Muscle layer of duodenum (tissue), 2 donors: ENCODE measurements at regions not wholly inside any gene's neighbourhood (a gene's known extent, or its start where the extent isn't known, plus 50 kb on each side); places are given as distances from the start of the nearest gene placed in this dataset.

Experiments
- H3K27ac ChIP-seq: one replicate; pipeline ENCODE4 v1.7.0; 2013; ENCODE audit warnings: mild to moderate bottlenecking, low read length
- H3K27me3 ChIP-seq: one replicate; pipeline ENCODE4 v1.7.0; 2013; ENCODE audit warnings: low read depth, mild to moderate bottlenecking, control low read depth, low read length
- H3K36me3 ChIP-seq, 2 donors: one replicate each; pipeline ENCODE4 v1.7.0; 2013; ENCODE audit warnings: low read length in 2 of 2, control low read depth in 1 of 2, mild to moderate bottlenecking in 1 of 2; ENCODE audit not compliant: insufficient read depth in 2 of 2, control insufficient read depth in 1 of 2
- H3K4me1 ChIP-seq, 2 donors: one replicate each; pipeline ENCODE4 v1.7.0; 2013; ENCODE audit warnings: low read length in 2 of 2, mild to moderate bottlenecking in 2 of 2, control low read depth in 1 of 2, moderate library complexity in 1 of 2; ENCODE audit not compliant: insufficient read depth in 2 of 2, control insufficient read depth in 1 of 2
- H3K4me3 ChIP-seq, 2 donors: one replicate each; pipeline ENCODE4 v1.7.0; 2013; ENCODE audit warnings: low read length in 2 of 2, low read depth in 1 of 2, mild to moderate bottlenecking in 1 of 2
- H3K9me3 ChIP-seq, 2 donors: one replicate each; pipeline ENCODE4 v1.7.0; 2013; ENCODE audit warnings: low read length in 2 of 2, control low read depth in 1 of 2, mild to moderate bottlenecking in 1 of 2; ENCODE audit not compliant: control insufficient read depth in 1 of 2
- donor health status: healthy.

DNA sequence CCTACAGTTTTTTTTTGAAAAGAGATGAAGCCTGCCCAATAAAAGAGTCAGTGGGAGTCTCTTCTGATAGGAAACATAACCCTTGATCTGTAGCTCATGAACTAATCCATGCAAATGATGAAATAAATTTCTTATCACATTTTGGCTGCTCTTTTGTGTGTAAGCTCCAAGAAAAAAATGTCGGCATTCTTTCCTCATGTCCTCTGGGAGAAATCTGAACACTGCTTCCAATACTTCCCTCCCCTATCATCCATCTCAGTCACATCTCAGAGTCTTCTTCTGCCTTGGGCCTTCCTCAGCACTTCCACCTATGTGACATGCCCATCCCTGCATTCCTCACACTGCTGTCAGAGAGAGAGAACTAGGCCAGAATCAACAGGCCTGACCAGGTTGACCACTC is 395.7 kb upstream of the ST6GAL2 start:
- H3K36me3 ChIP-seq: no peaks in the 10 kb centered on the region
- no peaks in the 10 kb centered on the region for H3K4me1 ChIP-seq
- no peak overlapping the region for H3K4me3 ChIP-seq
- no peak overlapping the region for H3K27ac ChIP-seq
- H3K27me3 ChIP-seq: no peaks in the 10 kb centered on the region
- H3K9me3 ChIP-seq: no peaks in the 10 kb centered on the region

DNA sequence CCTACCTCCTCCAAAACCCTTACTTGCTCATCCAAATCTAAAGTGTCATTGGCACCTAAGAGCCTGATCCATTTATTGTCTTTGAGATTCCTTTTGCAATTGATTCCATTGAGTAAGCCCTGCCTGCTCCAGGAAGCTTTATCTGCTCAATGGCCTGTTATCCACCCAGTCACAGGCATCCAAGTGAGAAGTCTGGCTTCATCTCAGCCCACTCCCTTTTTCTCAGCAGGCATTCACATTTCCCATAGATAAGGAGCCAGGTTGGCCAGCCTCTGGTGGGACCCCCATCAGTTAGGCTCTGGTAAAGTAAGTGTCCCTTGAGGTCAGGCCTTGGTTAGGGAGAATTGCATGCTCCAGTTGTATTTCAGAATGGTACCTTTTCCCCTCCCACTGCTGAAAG is 396.2 kb upstream of the ST6GAL2 start:
- no peaks in the 10 kb centered on the region for H3K4me1 ChIP-seq
- H3K4me3 ChIP-seq: no peak overlapping the region
- H3K9me3 ChIP-seq: no peaks in the 10 kb centered on the region
- no peak overlapping the region for H3K27ac ChIP-seq
- H3K36me3 ChIP-seq: no peaks in the 10 kb centered on the region
- H3K27me3 ChIP-seq: no peaks in the 10 kb centered on the region

DNA sequence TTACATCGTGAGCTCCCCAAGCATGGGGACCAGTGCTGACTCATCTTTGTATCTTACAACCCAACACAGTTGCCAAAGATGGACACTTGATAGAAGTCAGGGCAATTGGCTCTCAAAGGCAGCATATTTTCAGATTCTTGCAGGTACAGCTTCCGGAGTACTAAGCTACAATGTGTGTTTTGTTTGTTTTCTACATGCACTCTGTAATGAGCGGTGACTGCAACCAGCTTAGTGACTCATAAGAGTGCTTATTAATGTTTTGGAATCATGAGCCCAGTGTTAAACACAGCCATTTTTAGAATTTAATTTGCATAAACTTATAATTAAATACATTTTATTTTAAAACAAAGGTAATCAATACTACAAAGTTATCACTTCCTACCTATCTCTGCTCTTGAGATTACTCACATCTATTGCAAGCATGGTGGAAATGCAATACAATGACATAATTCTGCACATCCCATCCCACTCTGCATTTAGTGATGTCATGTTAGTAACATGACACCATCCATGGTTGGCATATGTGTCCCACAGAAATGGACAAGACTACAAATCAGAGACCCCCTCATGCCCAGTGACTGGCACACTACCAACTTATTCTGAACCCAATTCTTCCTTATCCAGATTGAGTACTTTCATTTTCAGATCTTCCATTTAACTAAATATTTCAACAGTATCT is 399.8 kb upstream of the ST6GAL2 start:
- Histone ChIP-seq H3K4me3 (no peak overlapping the region), H3K27ac (no peak overlapping the region), H3K27me3 (no peaks in the 10 kb centered on the region), H3K4me1 (no peaks in the 10 kb centered on the region), H3K36me3 (no peaks in the 10 kb centered on the region), H3K9me3 (no peaks in the 10 kb centered on the region)

DNA sequence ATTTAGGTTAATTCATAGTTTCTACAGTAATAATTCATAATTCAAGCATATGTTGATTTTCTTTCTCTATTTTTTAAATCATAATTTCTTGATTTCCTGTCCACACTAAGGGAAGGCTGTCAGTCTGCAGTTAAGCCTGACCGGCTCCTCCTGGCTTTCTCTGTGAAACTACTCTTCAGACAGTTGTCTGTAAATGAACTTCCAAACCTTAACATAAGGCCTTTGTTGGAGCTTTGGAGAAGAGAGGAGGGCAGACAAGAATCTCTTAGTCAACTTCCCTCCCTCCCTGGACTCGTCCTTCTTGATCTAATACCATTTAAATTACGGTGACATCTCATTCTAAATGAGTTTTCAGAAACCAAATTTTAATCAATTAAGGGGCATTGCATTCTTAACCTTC is 404.1 kb upstream of the ST6GAL2 start:
- no peaks in the 10 kb centered on the region for H3K27me3 ChIP-seq
- peaks cover 0 to 2% of the 10 kb centered on the region in 2 donors for H3K9me3 ChIP-seq
- no peaks in the 10 kb centered on the region for H3K36me3 ChIP-seq
- H3K27ac ChIP-seq: no peak overlapping the region
- H3K4me3 ChIP-seq: no peak overlapping the region
- H3K4me1 ChIP-seq: no peaks in the 10 kb centered on the region

DNA sequence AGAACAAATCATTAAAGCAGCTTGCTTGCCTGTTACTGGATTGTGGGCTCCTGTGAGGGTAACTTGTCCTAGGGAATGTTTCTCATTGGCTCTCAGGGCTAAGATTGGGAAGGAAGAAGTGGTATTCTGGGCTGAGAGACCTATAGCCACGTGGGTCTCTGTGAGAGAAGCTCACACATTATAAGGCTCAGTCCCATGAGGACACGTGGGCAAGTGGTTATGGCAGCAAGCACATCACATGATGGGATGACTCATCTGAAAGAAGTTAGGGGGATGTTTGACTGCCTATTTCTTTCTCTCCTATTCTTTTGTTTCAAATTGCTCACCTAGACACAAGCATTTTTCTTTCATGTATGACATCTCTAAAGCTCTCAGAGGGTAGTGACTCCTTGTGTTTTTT is 418.0 kb upstream of the ST6GAL2 start:
- no peaks in the 10 kb centered on the region for H3K27me3 ChIP-seq
- no peaks in the 10 kb centered on the region for H3K36me3 ChIP-seq
- H3K4me3 ChIP-seq: no peak overlapping the region
- H3K27ac ChIP-seq: no peak overlapping the region
- H3K9me3 ChIP-seq: peaks cover 0 to 3% of the 10 kb centered on the region in 2 donors
- no peaks in the 10 kb centered on the region for H3K4me1 ChIP-seq

DNA sequence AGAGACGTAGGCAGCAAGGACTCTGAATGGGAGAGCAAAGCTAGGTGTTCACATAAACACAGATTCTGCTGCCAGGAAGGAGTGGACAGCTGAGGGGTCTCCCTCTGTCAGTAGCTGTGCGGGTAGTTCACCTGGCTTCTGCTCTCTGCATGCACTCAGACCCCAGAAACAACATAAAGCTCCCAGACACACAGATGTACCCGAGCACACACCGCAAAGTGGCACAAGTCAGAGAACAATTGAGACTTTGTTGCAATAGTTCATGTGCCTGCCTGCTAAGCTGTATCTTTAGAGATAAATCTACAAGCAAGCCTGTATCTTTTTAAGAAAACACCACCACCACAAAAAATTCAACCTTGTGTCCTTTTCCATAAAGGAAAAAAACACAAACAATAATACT is 420.0 kb upstream of the ST6GAL2 start:
- no peaks in the 10 kb centered on the region for H3K36me3 ChIP-seq
- H3K27me3 ChIP-seq: no peaks in the 10 kb centered on the region
- H3K27ac ChIP-seq: no peak overlapping the region
- H3K9me3 ChIP-seq: no peaks in the 10 kb centered on the region
- H3K4me1 ChIP-seq: no peaks in the 10 kb centered on the region
- H3K4me3 ChIP-seq: no peak overlapping the region

DNA sequence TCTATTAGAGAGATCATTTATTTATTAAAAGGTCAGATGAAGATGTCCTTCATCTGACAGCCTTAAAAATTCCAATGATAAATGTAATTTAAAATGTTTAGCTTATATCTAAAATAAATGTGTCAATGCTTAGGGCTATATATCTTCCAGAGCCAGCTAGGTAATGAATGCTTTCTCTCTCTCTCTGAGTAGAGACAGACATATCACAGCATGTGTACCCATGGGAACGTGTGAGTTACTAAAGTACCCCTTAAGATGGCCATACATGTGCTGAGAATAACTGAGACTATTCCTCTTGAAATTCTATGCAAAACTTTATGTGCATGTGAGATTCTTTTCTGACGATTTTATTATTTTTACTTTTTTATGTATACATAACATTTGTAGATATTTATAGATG is 420.9 kb upstream of the ST6GAL2 start:
- Histone ChIP-seq H3K27me3 (no peaks in the 10 kb centered on the region), H3K4me1 (no peaks in the 10 kb centered on the region), H3K27ac (no peak overlapping the region), H3K36me3 (no peaks in the 10 kb centered on the region), H3K4me3 (no peak overlapping the region), H3K9me3 (no peaks in the 10 kb centered on the region)

DNA sequence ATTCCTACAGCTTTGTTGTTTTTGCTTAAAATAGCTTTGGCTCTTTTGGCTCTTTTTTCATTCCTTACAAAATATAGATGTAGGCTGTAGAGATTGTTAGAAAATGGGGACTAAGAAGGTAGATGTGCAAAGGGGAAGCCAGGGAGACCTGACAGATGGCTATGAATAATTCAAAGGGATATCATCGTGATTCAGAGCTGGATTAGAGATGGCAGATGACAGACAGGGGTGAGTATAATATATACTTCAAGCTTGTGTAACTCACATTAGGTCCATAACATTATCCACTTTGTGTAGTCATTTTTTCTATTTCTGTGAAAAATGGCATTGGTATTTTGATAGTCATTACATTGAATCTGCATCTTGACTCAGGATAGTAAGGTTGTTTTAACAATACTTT is 422.9 kb upstream of the ST6GAL2 start:
- Histone ChIP-seq H3K27me3 (no peaks in the 10 kb centered on the region), H3K27ac (no peak overlapping the region), H3K4me1 (no peaks in the 10 kb centered on the region), H3K36me3 (no peaks in the 10 kb centered on the region), H3K9me3 (no peaks in the 10 kb centered on the region), H3K4me3 (no peak overlapping the region)

DNA sequence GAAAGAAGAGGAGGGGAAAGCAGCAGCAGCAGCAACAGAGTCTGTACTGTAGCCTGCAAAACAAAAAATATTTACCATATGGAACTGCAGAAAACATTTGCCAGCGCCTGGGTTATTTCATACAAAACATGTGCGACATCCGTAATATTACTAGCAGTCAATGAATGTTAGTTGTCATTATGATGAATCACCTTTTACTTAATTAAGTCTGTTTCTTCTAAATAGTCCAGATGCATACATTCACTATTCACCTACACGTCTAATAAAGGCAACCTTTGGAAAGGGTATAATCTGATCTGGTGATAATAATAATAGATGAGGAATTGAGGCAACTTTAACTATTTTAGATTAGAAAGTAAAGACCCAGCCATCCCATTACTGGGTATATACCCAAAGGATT is 426.3 kb upstream of the ST6GAL2 start:
- H3K27ac ChIP-seq: no peak overlapping the region
- no peak overlapping the region for H3K4me3 ChIP-seq
- no peaks in the 10 kb centered on the region for H3K36me3 ChIP-seq
- no peaks in the 10 kb centered on the region for H3K9me3 ChIP-seq
- no peaks in the 10 kb centered on the region for H3K4me1 ChIP-seq
- H3K27me3 ChIP-seq: no peaks in the 10 kb centered on the region

DNA sequence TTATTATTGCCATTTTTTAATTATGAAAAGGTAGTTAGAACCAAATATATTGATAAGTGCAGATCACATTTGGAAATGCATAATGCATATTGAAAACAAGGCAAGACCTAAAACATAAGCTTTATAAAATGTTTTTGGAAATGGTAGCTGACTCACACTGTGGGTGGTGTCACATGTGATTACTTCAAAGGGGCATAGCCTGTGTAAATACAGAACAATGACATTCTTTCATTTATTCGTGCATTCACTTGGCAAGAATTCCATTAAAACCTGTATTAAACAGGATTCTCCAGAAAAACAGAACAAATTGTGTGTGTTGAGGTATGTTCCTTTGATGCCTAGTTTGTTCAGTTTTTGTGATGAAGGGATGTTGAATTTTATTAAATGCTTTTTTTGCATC is 427.3 kb upstream of the ST6GAL2 start:
- Histone ChIP-seq H3K9me3 (no peaks in the 10 kb centered on the region), H3K4me3 (no peak overlapping the region), H3K36me3 (no peaks in the 10 kb centered on the region), H3K27me3 (no peaks in the 10 kb centered on the region), H3K27ac (no peak overlapping the region), H3K4me1 (no peaks in the 10 kb centered on the region)

DNA sequence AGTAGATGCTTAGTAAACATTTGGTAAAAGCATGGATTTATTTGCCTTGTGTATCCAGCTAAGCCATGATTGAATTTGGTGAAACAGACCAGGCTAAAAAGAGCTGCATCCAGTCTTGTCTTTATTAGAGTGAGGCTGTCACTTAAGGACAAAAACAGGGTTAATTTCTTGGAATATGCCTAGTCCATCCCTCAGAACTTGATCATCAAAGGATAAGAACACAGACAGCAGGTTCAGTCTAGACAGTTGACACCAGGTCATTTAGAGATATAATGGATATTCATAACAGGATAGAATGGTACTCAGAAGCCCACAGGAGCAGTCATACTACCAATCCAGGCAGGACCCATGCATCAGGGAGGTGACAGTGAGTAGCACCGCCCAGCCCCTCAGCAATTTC is 434.9 kb upstream of the ST6GAL2 start:
- no peaks in the 10 kb centered on the region for H3K27me3 ChIP-seq
- H3K4me1 ChIP-seq: no peaks in the 10 kb centered on the region
- H3K9me3 ChIP-seq: no peaks in the 10 kb centered on the region
- no peak overlapping the region for H3K27ac ChIP-seq
- no peaks in the 10 kb centered on the region for H3K36me3 ChIP-seq
- H3K4me3 ChIP-seq: no peak overlapping the region

DNA sequence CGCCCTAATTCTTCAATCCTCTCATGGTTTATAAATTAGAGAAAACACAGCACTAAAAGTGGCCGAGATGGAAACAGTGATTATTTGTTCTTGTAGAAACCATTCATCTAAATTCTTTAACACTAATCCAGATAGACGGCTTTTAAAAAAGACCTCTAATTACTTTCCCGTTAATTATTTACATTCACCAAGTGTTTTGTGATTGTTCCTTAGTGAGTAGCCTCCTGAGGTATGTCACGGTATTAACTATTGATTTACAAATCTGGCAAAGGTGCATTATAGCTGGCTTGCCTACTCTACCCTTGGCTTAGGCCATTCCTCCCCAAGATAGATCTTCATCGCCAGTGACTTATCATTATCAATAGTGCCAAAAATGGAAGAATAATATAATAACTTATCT is 436.4 kb upstream of the ST6GAL2 start:
- Histone ChIP-seq H3K36me3 (no peaks in the 10 kb centered on the region), H3K9me3 (peaks cover under 1 to 7% of the 10 kb centered on the region in 2 donors), H3K4me3 (no peak overlapping the region)

More for the DNA sequence above, 436.4 kb upstream of the ST6GAL2 start:
- Histone ChIP-seq H3K27me3 (no peaks in the 10 kb centered on the region), H3K27ac (no peak overlapping the region), H3K4me1 (peaks cover 0 to 6% of the 10 kb centered on the region in 2 donors)
